ENCODE measurements at regions not wholly inside any gene's neighbourhood (a gene's known extent, or its start where the extent isn't known, plus 50 kb on each side); places are given as distances from the start of the nearest gene placed in this dataset.

DNA sequence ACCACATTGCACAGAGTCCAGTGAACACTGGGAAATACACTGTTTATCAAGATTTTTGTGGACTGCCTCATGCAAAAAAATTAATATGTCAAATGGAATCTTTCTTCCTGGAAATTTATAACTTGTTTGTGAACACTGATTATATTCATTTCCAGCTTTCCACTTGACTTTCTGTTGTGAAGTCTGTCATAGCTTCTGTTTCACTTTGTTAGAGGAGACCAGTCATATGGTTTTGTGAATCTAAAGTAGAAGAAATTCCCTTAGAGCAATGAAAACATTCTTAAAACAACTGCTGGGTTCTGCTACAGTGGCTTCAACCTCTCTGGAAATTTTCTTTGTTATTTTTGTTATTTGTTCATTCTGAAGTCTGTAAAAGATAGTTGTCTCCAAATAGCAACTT lies 349.5 kb upstream of the NFE2L3 start:
- Histone ChIP-seq H3K79me2 (ENCODE audit: insufficient read depth, low read length) (no peaks in the 10 kb centered on the region), H3K9me3 (ENCODE audit: insufficient read depth, low read length, severe bottlenecking) (no peaks in the 10 kb centered on the region), H3K9ac (ENCODE audit: low read depth, low read length) (no peak overlapping the region), H3K36me3 (ENCODE audit: insufficient read depth, low read length) (no peaks in the 10 kb centered on the region), H3K4me3 (ENCODE audit: low read depth in 1 of 2, low read length in 2 of 2) (no peak overlapping the region), H2AFZ (ENCODE audit: low read depth, low read length) (no peak overlapping the region), H3K27me3 (ENCODE audit: insufficient read depth, low read length, poor library complexity) (peaks cover 5% of the 10 kb centered on the region), H4K20me1 (ENCODE audit: insufficient read depth, low read length) (no peaks in the 10 kb centered on the region), H3K4me1 (ENCODE audit: insufficient read depth, low read length) (no peaks in the 10 kb centered on the region), H3K27ac (ENCODE audit: low read length) (no peak overlapping the region), H3K4me2 (ENCODE audit: insufficient read depth, low read length) (no peak overlapping the region)
- TF ChIP-seq, protein P1, sequence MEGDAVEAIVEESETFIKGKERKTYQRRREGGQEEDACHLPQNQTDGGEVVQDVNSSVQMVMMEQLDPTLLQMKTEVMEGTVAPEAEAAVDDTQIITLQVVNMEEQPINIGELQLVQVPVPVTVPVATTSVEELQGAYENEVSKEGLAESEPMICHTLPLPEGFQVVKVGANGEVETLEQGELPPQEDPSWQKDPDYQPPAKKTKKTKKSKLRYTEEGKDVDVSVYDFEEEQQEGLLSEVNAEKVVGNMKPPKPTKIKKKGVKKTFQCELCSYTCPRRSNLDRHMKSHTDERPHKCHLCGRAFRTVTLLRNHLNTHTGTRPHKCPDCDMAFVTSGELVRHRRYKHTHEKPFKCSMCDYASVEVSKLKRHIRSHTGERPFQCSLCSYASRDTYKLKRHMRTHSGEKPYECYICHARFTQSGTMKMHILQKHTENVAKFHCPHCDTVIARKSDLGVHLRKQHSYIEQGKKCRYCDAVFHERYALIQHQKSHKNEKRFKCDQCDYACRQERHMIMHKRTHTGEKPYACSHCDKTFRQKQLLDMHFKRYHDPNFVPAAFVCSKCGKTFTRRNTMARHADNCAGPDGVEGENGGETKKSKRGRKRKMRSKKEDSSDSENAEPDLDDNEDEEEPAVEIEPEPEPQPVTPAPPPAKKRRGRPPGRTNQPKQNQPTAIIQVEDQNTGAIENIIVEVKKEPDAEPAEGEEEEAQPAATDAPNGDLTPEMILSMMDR (IDR thresholded peaks at IDR 0.05; ENCODE audit: borderline replicate concordance, extremely low read depth, low read length, poor library complexity, severe bottlenecking) = no peak
- no peak for TF ChIP-seq EZH2 (IDR thresholded peaks at IDR 0.05; ENCODE audit: borderline replicate concordance, low read depth, low read length, severe bottlenecking)
- DNase-seq (no peak), ATAC-seq (ENCODE audit: insufficient read depth, low read depth) (no peak)

DNA sequence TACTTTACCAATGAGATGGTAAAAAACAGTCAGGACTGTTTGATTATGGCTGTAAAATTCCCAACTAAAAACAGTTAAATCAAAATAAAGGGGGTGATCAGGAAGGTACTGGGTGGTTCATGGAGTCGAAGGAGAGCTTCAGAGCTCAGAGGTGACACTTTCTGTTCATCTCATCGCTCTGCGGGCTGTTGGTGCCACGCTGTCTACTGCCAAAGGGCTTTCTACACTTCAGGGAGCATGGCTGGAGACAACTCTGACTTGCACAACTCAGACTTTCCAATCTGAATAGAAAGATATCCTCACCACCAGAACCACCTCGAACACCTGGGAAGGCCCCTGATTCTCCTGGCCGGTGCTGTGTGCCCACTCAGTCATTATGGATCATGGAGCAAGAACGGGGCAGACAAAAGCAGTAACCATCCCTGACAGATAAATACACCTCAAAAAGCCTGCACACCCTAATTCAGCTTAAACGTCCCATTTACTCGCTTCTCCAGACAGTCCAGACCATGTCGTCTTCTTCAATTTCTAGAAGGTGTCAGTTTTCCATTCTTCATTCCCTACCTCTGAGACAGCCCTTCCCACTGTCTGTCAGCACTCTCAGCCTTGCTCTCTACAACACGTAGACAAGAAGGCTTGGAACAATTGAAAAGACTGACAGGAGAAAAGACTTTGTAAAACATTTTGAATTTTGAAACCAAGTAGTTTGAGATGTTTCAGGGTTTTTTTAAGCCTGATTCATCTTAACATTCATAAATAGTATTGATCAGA lies 348.7 kb upstream of the NFE2L3 start:
- H3K27ac ChIP-seq (ENCODE audit: low read length) = no peak overlapping the region
- H3K4me1 ChIP-seq (ENCODE audit: insufficient read depth, low read length) = no peaks in the 10 kb centered on the region
- no peak overlapping the region for H3K4me3 ChIP-seq (ENCODE audit: low read depth in 1 of 2, low read length in 2 of 2)
- no peaks in the 10 kb centered on the region for H3K36me3 ChIP-seq (ENCODE audit: insufficient read depth, low read length)
- no peaks in the 10 kb centered on the region for H4K20me1 ChIP-seq (ENCODE audit: insufficient read depth, low read length)
- H3K4me2 ChIP-seq (ENCODE audit: insufficient read depth, low read length) = no peak overlapping the region
- no peaks in the 10 kb centered on the region for H3K79me2 ChIP-seq (ENCODE audit: insufficient read depth, low read length)
- H3K27me3 ChIP-seq (ENCODE audit: insufficient read depth, low read length, poor library complexity) = peaks cover 6% of the 10 kb centered on the region
- no peak for TF ChIP-seq EZH2 (IDR thresholded peaks at IDR 0.05; ENCODE audit: borderline replicate concordance, low read depth, low read length, severe bottlenecking)
- TF ChIP-seq, protein P1 (IDR thresholded peaks at IDR 0.05; ENCODE audit: borderline replicate concordance, extremely low read depth, low read length, poor library complexity, severe bottlenecking) = no peak
- no peak overlapping the region for H2AFZ ChIP-seq (ENCODE audit: low read depth, low read length)
- DNase-seq (no peak), ATAC-seq (ENCODE audit: insufficient read depth, low read depth) (no peak)
- no peaks in the 10 kb centered on the region for H3K9me3 ChIP-seq (ENCODE audit: insufficient read depth, low read length, severe bottlenecking)
- H3K9ac ChIP-seq (ENCODE audit: low read depth, low read length) = no peak overlapping the region

GRCh38 chr7:25804154-25804553 lies 347.8 kb upstream of the NFE2L3 start:
- no peak overlapping the region for H3K27ac ChIP-seq (ENCODE audit: low read length)

More at GRCh38 chr7:25804154-25804553, 347.8 kb upstream of the NFE2L3 start:
- no peak overlapping the region for H2AFZ ChIP-seq (ENCODE audit: low read depth, low read length)
- H4K20me1 ChIP-seq (ENCODE audit: insufficient read depth, low read length) = no peaks in the 10 kb centered on the region
- H3K4me3 ChIP-seq (ENCODE audit: low read depth in 1 of 2, low read length in 2 of 2) = no peak overlapping the region
- DNase-seq = no peak
- no peak for ATAC-seq (ENCODE audit: insufficient read depth, low read depth)
- H3K36me3 ChIP-seq (ENCODE audit: insufficient read depth, low read length) = no peaks in the 10 kb centered on the region
- H3K27me3 ChIP-seq (ENCODE audit: insufficient read depth, low read length, poor library complexity) = peaks cover 12% of the 10 kb centered on the region
- H3K79me2 ChIP-seq (ENCODE audit: insufficient read depth, low read length) = no peaks in the 10 kb centered on the region
- no peak overlapping the region for H3K4me2 ChIP-seq (ENCODE audit: insufficient read depth, low read length)
- no peak overlapping the region for H3K9ac ChIP-seq (ENCODE audit: low read depth, low read length)
- no peaks in the 10 kb centered on the region for H3K4me1 ChIP-seq (ENCODE audit: insufficient read depth, low read length)
- H3K9me3 ChIP-seq (ENCODE audit: insufficient read depth, low read length, severe bottlenecking) = no peaks in the 10 kb centered on the region
- TF ChIP-seq, protein P1 (IDR thresholded peaks at IDR 0.05; ENCODE audit: borderline replicate concordance, extremely low read depth, low read length, poor library complexity, severe bottlenecking) = no peak
- TF ChIP-seq EZH2 (IDR thresholded peaks at IDR 0.05; ENCODE audit: borderline replicate concordance, low read depth, low read length, severe bottlenecking) = no peak
